SH-SY5Y (cell line): ENCODE measurements at regions not wholly inside any gene's neighbourhood (a gene's known extent, or its start where the extent isn't known, plus 50 kb on each side); places are given as distances from the start of the nearest gene placed in this dataset.

Experiments
- GATA2 ChIP-seq: IDR thresholded peaks from 2 replicates; pipeline ENCODE4 v1.6.1; 2011; ENCODE audit warnings: mild to moderate bottlenecking, low read depth, low read length
- GATA3 ChIP-seq: IDR thresholded peaks from 2 replicates; pipeline ENCODE4 v1.6.1; 2011; ENCODE audit warnings: low read depth, mild to moderate bottlenecking, low read length, moderate library complexity

- TF ChIP-seq GATA2, result no peak
- no peak for TF ChIP-seq GATA3
These were observed 281.3 kb upstream of the LMCD1 start for GRCh38 chr3:8220291-8220690.
